NCI-H226 (cell line): ENCODE measurements at regions not wholly inside any gene's neighbourhood (a gene's known extent, or its start where the extent isn't known, plus 50 kb on each side); places are given as distances from the start of the nearest gene placed in this dataset.

Source experiments
- DNase-seq: peaks from one replicate; pipeline ENCODE4 v3.0.0-alpha.2; 2015

GRCh38 chr4:16360694-16361262, 134.5 kb upstream of the TAPT1 start:
- DNase-seq = no peak

- no peak for DNase-seq
Measured at GRCh38 chr4:16353165-16353564, 126.9 kb upstream of the TAPT1 start.

GRCh38 chr4:16351161-16351560, 124.9 kb upstream of the TAPT1 start:
- no peak for DNase-seq

DNA sequence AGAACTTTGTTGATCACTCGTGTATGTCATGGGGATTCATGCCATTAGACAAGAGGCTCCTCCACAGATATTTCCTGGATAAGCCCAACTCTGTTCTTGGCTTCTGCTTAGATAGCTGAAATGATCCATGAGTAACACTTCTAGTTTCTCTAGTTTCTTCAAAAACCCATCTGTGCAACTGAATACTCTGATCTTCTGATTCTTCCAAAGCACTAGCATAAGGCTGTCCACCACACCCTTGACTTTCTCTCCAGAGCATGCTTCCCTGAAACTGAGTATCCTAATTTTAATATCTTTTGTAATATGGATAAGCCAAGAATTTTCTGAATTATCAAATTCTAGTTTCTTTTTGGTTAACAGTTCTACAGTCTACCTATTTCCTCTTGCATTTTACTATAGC, 118.6 kb upstream of the TAPT1 start:
- no peak for DNase-seq

DNA sequence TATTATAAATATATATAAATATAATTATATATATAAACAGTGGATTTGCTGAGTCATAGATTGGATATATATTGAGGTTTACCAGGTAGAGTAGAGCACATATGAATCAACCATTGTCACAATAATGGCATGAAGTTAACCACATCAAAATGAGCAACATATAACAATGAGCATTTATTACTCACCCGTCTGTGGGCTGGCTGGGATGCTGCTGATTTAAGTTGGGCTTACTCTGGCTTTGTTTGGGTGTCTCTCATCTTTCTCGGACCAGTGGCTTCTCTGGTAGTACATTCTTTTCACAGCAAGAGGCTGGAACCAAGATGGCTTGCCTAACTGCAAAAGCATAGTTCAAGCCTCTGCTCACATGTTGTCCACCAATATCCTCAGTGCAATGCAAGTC, 111.7 kb upstream of the TAPT1 start:
- DNase-seq = no peak

GRCh38 chr4:16334601-16335000, 108.3 kb upstream of the TAPT1 start:
- DNase-seq = no peak

GRCh38 chr4:16329797-16330134, 103.5 kb upstream of the TAPT1 start:
- DNase-seq = no peak

DNA sequence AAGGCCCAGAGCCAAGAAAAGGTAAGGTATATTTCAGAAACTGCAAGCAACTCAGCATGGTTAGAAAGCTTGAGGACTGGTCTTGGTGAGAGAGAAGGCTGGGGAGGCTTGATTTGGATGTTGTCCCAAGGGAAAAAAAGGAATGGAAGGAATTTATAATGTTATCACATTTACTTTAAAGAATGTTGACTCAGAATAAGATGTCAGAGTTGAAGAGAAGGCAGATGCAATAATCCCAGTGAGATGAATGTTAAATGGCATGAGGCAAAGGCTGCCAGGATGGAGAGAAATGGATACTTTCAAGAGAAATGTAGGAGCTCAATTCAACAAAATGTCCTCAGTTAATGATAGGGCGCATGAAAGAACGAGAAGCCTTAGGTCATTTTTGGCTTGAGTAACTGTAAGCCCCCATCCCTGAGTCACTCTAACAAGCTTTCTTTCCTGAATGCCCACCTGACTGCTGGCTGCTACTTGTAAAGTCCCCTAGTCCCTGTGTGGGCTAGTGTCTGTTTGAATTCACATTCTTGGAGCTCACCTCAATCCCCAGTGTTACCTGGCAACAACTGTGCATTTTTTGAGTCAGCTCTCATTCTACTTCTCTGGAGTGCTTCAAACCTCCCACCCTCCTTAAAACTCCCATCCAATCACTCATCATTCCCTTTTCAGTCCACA, 103.0 kb upstream of the TAPT1 start:
- DNase-seq = peak; percentile 72

DNA sequence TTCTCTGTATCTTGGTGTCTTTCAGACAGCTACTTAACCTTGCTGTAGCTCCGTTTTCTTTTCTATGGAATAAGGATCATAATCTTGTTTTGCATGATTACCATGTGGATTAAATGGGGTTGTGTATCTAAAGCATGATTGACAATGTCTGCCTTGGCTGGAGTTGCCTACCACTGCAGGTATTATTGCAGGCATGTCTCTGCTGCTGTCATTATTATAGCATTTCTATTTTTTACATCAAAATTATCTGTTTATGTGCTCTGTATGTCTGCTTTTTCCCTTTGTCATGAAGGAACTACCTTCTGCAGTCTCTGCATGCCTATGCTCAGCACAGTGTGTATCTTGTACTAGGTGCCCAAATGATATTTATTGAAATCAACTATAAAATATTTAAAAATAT, 95.9 kb upstream of the TAPT1 start:
- DNase-seq = no peak

DNA sequence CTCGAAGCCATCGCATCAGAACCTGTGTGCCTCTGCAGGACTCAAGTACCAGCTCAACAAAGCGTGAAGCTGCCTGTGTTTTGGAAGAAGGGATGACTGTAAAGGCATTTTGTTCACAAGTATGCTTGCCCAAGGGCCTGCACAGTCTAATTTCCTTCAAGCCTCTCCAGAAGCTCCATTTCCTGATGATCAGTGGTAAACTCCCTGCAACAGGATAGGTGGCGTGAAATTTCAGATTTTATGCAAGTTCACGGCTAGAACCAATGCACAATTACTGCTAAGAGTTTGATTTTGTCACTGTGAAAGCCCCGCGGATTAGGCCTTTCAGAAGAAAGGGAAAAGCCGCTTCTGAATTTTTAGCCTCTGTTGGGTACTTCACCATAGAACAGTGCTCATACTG, 89.2 kb upstream of the TAPT1 start:
- DNase-seq = no peak

DNA sequence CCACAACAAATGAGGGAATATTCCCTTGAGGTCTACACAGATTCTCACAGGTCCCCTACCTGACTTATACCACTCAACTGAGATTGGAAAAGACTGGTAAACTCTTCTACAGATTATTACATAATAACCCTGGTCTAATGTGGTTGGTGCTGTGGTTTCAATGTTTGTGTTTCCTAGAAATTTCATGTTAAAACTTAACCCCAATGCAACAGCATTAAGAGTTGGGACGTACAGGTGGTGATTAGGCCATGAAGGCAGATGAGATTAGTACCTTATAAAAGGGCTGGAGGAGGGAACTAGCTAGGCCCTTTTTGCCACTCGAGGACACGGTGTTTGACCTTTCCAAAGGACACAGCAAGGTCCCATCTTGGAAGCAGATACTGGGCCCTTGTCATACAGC, 84.3 kb upstream of the TAPT1 start:
- no peak for DNase-seq

DNA sequence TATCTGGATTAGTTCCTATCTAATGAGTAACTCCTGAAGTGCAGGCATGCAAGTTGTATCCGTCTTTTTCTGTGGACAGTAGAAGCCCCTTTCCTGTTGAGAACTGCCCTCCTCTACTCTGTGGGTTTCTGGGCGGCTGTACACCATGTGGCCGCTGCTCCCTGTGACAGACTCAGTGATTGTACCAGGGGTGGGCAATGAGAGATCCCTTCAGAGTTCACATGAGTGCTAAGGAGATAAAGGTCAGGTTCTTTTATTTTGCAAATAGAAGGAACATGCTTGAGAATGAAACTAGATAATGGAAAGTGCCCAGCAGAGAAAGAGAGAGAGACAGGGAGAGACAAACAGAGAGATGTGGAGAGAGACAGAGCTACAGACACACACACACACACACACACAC, 76.4 kb upstream of the TAPT1 start:
- no peak for DNase-seq

DNA sequence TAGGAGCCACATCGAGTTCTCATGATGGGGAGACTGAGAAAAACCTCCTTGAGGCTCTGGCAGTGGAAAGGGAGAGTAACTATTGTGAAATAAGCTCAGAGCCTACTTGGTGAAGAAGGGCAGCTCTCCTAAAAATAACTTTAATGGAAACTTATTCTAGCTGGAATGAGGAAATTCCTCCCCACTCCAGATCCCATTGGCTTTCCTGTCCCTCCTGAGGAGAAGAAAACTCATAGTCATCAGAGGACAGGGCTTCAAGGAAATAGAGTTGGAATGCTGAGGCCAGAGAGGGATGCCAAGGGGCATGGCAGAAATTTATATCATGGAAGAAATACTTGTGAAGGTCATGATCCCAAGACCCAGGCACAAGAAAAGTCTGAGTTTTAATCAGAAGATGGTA, 70.7 kb upstream of the TAPT1 start:
- no peak for DNase-seq

DNA sequence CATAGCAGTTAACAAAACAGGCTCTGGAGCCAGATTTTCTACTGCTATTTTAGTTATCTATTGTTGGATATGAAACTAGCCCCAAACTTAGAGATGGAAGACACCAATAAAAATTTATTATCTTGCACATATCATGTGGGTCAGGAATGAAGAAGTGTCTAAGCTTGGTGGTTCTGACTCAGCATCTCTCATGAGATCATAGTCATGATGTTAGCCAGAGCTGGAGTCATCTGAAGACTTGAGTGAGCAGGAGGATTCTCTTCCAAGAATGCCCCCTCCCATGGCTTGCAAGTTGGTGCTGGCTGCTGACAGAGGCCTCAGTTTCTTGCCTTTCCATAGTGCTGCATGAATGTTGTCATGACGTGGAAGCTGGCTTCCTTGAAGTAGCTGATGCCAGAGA, 68.2 kb upstream of the TAPT1 start:
- DNase-seq = peak; percentile 25

DNA sequence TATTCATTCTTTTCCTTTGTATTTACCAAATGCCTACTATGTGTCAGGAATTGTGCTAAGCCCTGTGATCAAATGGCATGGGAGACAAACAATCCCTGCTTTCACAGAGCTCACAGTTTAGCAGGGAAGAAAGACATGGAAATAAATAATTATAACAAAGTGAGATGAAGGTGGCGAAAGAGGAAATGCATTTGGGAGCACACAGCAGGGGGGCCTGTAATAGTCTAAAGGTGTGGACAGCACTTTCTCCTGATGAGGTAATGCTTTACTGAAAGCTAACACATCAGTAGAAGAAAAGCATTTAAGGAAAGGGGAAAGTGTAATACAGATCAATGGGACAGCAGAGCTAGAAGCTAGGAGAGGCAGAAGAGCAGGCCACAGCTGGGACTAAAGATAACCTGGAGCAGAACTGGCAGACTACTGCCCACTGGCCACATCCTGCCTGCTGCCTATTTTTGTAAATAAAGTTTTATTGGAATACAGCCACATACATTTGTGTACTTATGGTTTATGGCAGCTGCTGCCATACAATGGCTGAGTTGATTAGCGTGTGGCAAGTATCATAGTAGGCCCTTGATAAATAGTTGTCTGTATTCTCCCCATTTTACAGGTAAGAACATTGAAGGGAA, 67.1 kb upstream of the TAPT1 start:
- DNase-seq = no peak

DNA sequence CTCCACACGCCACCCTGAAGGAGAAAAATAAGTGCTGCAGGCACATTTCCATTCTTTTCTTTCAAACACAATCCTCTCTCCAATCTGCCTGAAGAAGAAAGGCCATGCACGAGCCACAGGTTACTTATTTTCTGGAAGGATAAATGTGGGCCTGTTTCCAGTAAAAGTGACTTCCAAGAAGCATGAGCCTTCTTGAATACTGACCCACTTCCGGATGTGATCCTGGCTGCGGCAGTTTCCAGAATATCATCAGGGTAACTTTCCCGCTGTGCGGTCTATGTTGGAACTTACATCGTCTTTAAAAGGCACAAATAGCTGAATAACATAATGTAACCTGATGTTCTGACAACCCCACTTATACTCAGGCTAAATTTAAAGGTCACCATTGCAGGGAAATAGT, 66.3 kb upstream of the TAPT1 start:
- no peak for DNase-seq

GRCh38 chr4:16290681-16291420, 64.6 kb upstream of the TAPT1 start:
- DNase-seq = no peak

DNA sequence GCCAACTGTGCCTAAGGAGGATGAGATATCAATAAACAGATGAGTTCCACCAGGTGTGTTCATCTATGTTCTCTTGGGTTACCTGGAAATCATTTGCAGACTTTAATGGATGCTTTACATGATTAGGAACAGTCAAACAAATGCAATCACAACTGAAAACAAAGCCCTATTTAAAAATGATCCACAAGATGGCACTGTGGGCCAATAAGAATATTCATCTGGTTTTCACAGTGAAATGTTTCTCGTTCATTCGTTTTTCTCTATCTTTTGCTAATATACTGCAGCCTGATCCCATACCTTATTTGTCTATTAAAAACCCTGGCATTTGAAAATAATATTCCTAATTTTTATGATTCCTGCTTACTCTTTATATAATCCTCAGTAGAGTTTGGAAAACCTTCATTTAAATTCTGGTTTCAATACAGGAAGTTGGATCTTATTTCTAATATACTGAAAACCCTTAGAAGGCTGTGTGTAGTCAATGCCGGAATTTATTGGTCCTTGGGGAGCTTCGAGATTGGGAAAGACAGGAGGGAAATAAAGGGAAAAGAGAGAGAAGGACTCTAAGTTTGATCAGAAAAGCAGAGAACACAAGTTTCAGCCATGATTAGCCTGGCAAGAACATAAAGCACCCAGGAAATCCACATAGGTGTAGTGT, 63.8 kb upstream of the TAPT1 start:
- DNase-seq = no peak

GRCh38 chr4:16284050-16284449, 57.8 kb upstream of the TAPT1 start:
- no peak for DNase-seq

DNA sequence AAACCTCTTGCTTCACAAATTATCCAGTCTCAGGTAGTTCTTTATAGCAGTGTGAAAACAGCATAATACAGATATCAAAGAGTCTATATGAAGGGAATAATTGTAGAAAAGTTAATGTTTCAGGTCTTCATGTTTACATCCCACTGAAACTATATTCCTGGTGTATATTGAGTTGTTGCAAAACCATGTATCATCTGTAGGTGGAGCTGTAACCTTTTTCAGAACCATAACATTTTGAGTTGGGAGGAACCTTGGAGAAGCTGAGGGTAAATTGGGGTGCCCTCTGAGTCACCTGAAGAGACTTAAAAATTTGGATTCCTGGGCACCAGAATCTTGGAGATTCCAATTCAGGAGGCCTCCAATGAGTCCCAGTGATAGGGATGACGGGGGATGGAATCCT, 51.9 kb upstream of the TAPT1 start:
- no peak for DNase-seq
